ENCODE measurements at regions not wholly inside any gene's neighbourhood (a gene's known extent, or its start where the extent isn't known, plus 50 kb on each side); places are given as distances from the start of the nearest gene placed in this dataset.

- Histone ChIP-seq H3K4me3 (replicated peaks; ENCODE audit: low read depth, low read length) (no peak overlapping the region), H3K36me3 (ENCODE audit: control insufficient read depth, insufficient read depth, low read length) (no peaks in the 10 kb centered on the region), H3K27me3 (replicated peaks; ENCODE audit: control insufficient read depth, insufficient read depth, low read length) (no peaks in the 10 kb centered on the region; the same call in 1 of the 2 replicates)
- no peak for DNase-seq (ENCODE audit: extremely low read depth, insufficient read length)
- TF ChIP-seq CTCF (IDR thresholded peaks at IDR 0.05; ENCODE audit: insufficient read depth, low read length, poor library complexity, severe bottlenecking): no peak
These were observed 137.8 kb downstream of the RRAGC start for GRCh38 chr1:38721816-38722215.

DNA sequence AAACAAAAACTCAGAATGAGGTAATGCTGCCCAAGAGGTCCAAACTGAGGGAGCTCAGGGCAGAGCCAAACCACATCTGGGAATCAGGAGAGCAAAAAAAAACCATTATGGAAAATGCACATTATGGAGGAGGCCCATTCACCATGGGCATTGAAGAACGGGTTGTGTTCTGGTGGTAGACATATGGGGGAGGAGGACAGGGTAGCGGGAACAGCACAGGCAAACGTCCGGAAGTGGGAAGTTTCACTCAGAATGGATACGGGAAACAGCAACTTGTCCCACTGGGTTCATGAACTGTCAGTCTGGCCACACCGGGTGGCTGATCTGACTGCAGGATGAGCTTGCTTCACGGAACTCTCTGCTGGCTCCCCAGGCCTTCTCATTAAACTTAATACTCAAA lies 139.7 kb downstream of the RRAGC start:
- no peak for DNase-seq (ENCODE audit: extremely low read depth, insufficient read length)
- H3K4me3 ChIP-seq (replicated peaks; ENCODE audit: low read depth, low read length): no peak overlapping the region
- H3K36me3 ChIP-seq (ENCODE audit: control insufficient read depth, insufficient read depth, low read length): no peaks in the 10 kb centered on the region
- no peaks in the 10 kb centered on the region for H3K27me3 ChIP-seq (replicated peaks; ENCODE audit: control insufficient read depth, insufficient read depth, low read length)
- TF ChIP-seq CTCF (IDR thresholded peaks at IDR 0.05; ENCODE audit: insufficient read depth, low read length, poor library complexity, severe bottlenecking): no peak

DNA sequence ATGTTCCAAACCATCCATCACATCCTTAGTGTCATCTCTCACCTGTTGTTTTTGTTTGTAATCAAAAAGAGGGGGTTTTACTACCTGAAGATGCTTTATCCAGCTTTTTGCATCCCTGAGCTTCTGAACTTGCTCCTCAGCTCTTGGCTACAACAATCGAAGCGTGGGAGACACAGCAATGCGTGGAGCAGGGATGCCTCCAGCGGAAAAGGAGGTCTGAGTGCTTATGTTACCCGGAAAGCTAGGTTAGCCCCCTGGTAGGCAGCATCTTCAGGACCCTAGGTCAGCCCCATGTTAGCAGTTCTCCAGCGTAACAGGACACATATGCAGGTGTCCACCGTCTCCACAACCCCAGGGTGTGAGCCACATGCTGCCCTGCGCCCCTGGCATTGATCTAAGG lies 141.5 kb downstream of the RRAGC start:
- no peak for DNase-seq (ENCODE audit: extremely low read depth, insufficient read length)
- Histone ChIP-seq H3K36me3 (ENCODE audit: control insufficient read depth, insufficient read depth, low read length) (no peaks in the 10 kb centered on the region), H3K4me3 (replicated peaks; ENCODE audit: low read depth, low read length) (no peak overlapping the region), H3K27me3 (replicated peaks; ENCODE audit: control insufficient read depth, insufficient read depth, low read length) (no peaks in the 10 kb centered on the region)
- no peak for TF ChIP-seq CTCF (IDR thresholded peaks at IDR 0.05; ENCODE audit: insufficient read depth, low read length, poor library complexity, severe bottlenecking)

DNA sequence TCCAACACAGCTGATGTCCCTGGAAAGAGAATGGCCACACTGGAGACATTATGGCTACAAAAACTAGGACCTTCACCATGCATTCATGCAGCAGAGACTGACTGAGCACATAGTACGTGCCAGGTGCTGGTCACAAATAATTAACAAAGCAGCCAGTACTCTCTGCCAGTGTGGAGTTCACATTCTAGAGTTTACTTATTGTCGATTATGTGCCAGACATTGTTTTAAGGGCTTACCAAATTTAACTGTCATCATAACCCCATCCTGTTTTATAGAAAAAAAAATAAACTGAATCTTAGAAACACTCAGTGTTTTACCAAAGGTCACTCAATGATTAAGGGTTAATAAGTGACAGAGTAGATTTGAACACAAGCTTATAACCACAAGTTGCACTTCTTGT lies 143.3 kb downstream of the RRAGC start:
- H3K27me3 ChIP-seq (replicated peaks; ENCODE audit: control insufficient read depth, insufficient read depth, low read length): no peaks in the 10 kb centered on the region
- no peak for DNase-seq (ENCODE audit: extremely low read depth, insufficient read length)
- no peak overlapping the region for H3K4me3 ChIP-seq (replicated peaks; ENCODE audit: low read depth, low read length)
- H3K36me3 ChIP-seq (ENCODE audit: control insufficient read depth, insufficient read depth, low read length): no peaks in the 10 kb centered on the region
- no peak for TF ChIP-seq CTCF (IDR thresholded peaks at IDR 0.05; ENCODE audit: insufficient read depth, low read length, poor library complexity, severe bottlenecking)

GRCh38 chr1:38715415-38715814 lies 144.2 kb downstream of the RRAGC start:
- Histone ChIP-seq H3K27me3 (replicated peaks; ENCODE audit: control insufficient read depth, insufficient read depth, low read length) (no peaks in the 10 kb centered on the region), H3K4me3 (replicated peaks; ENCODE audit: low read depth, low read length) (no peak overlapping the region), H3K36me3 (ENCODE audit: control insufficient read depth, insufficient read depth, low read length) (no peaks in the 10 kb centered on the region)
- no peak for DNase-seq (ENCODE audit: extremely low read depth, insufficient read length)
- TF ChIP-seq CTCF (IDR thresholded peaks at IDR 0.05; ENCODE audit: insufficient read depth, low read length, poor library complexity, severe bottlenecking): no peak

- no peaks in the 10 kb centered on the region for H3K36me3 ChIP-seq (ENCODE audit: control insufficient read depth, insufficient read depth, low read length)
- no peak for DNase-seq (ENCODE audit: extremely low read depth, insufficient read length)
- no peak for TF ChIP-seq CTCF (IDR thresholded peaks at IDR 0.05; ENCODE audit: insufficient read depth, low read length, poor library complexity, severe bottlenecking)
- no peak overlapping the region for H3K4me3 ChIP-seq (replicated peaks; ENCODE audit: low read depth, low read length)
- H3K27me3 ChIP-seq (replicated peaks; ENCODE audit: control insufficient read depth, insufficient read depth, low read length): no peaks in the 10 kb centered on the region
These were observed 147.5 kb downstream of the RRAGC start for GRCh38 chr1:38712046-38712445.

All from GM06990 (cell line).